ENCODE measurements at regions not wholly inside any gene's neighbourhood (a gene's known extent, or its start where the extent isn't known, plus 50 kb on each side); places are given as distances from the start of the nearest gene placed in this dataset.

- Mint-ChIP-seq H3K4me1 (no peaks in the 10 kb centered on the region), H3K27me3 (no peaks in the 10 kb centered on the region), H3K27ac (no peak overlapping the region), H3K9me3 (no peaks in the 10 kb centered on the region), H3K36me3 (ENCODE audit: low read depth) (no peaks in the 10 kb centered on the region), H3K4me3 (no peak overlapping the region)
- no peak for DNase-seq
- intact Hi-C loops (cut with micrococcal nuclease), result no loop called here
These were observed 277.5 kb downstream of the ETAA1 start for GRCh38 chr2:67674668-67675067.

GRCh38 chr2:67684991-67685390, 287.9 kb downstream of the ETAA1 start:
- no peaks in the 10 kb centered on the region for H3K36me3 Mint-ChIP-seq (ENCODE audit: low read depth)
- H3K27ac Mint-ChIP-seq, result no peak overlapping the region
- no peak overlapping the region for H3K4me3 Mint-ChIP-seq
- intact Hi-C loops (cut with micrococcal nuclease), result no loop called here
- no peak for DNase-seq
- H3K27me3 Mint-ChIP-seq, result no peaks in the 10 kb centered on the region
- no peaks in the 10 kb centered on the region for H3K4me1 Mint-ChIP-seq
- no peaks in the 10 kb centered on the region for H3K9me3 Mint-ChIP-seq

- Mint-ChIP-seq H3K36me3 (ENCODE audit: low read depth) (no peaks in the 10 kb centered on the region), H3K27ac (no peak overlapping the region), H3K4me1 (no peaks in the 10 kb centered on the region), H3K9me3 (no peaks in the 10 kb centered on the region), H3K4me3 (no peak overlapping the region), H3K27me3 (no peaks in the 10 kb centered on the region)
- DNase-seq, result no peak
- intact Hi-C loops (cut with micrococcal nuclease), result no loop called here
These were observed 289.1 kb downstream of the ETAA1 start for GRCh38 chr2:67686254-67686653.

GRCh38 chr2:67689186-67689585, 292.1 kb downstream of the ETAA1 start:
- Mint-ChIP-seq H3K4me3 (no peak overlapping the region), H3K4me1 (no peaks in the 10 kb centered on the region), H3K27me3 (no peaks in the 10 kb centered on the region), H3K36me3 (ENCODE audit: low read depth) (no peaks in the 10 kb centered on the region), H3K9me3 (no peaks in the 10 kb centered on the region), H3K27ac (no peak overlapping the region)
- intact Hi-C loops (cut with micrococcal nuclease), result no loop called here
- no peak for DNase-seq

- no peak for DNase-seq
- Mint-ChIP-seq H3K27me3 (no peaks in the 10 kb centered on the region), H3K4me1 (no peaks in the 10 kb centered on the region), H3K9me3 (no peaks in the 10 kb centered on the region), H3K36me3 (ENCODE audit: low read depth) (no peaks in the 10 kb centered on the region), H3K4me3 (no peak overlapping the region), H3K27ac (no peak overlapping the region)
- intact Hi-C loops (cut with micrococcal nuclease), result no loop called here
These were observed 292.5 kb downstream of the ETAA1 start for GRCh38 chr2:67689651-67690050.

GRCh38 chr2:67694445-67694844, 297.3 kb downstream of the ETAA1 start:
- Mint-ChIP-seq H3K4me3 (no peak overlapping the region), H3K36me3 (ENCODE audit: low read depth) (no peaks in the 10 kb centered on the region)

GRCh38 chr2:67701011-67701410, 303.9 kb downstream of the ETAA1 start:
- Mint-ChIP-seq H3K4me3 (no peak overlapping the region), H3K9me3 (peaks cover 4% of the 10 kb centered on the region), H3K4me1 (no peaks in the 10 kb centered on the region), H3K27ac (no peak overlapping the region), H3K36me3 (ENCODE audit: low read depth) (no peaks in the 10 kb centered on the region), H3K27me3 (no peaks in the 10 kb centered on the region)
- no peak for DNase-seq
- intact Hi-C loops (cut with micrococcal nuclease), result no loop called here

More at GRCh38 chr2:67694445-67694844, 297.3 kb downstream of the ETAA1 start:
- no peak for DNase-seq
- intact Hi-C loops (cut with micrococcal nuclease), result no loop called here
- Mint-ChIP-seq H3K27ac (no peak overlapping the region), H3K9me3 (no peaks in the 10 kb centered on the region), H3K4me1 (no peaks in the 10 kb centered on the region), H3K27me3 (no peaks in the 10 kb centered on the region)

- intact Hi-C loops (cut with micrococcal nuclease), result no loop called here
- H3K4me3 Mint-ChIP-seq, result no peak overlapping the region
- peaks cover 4% of the 10 kb centered on the region for H3K9me3 Mint-ChIP-seq
These were observed 305.2 kb downstream of the ETAA1 start for GRCh38 chr2:67702284-67702683.

GRCh38 chr2:67702937-67703336, 305.8 kb downstream of the ETAA1 start:
- Mint-ChIP-seq H3K9me3 (peaks cover 4% of the 10 kb centered on the region), H3K27me3 (no peaks in the 10 kb centered on the region), H3K4me3 (no peak overlapping the region), H3K27ac (no peak overlapping the region), H3K36me3 (ENCODE audit: low read depth) (no peaks in the 10 kb centered on the region), H3K4me1 (no peaks in the 10 kb centered on the region)
- intact Hi-C loops (cut with micrococcal nuclease), result no loop called here
- no peak for DNase-seq

More at GRCh38 chr2:67702284-67702683, 305.2 kb downstream of the ETAA1 start:
- Mint-ChIP-seq H3K36me3 (ENCODE audit: low read depth) (no peaks in the 10 kb centered on the region), H3K27ac (no peak overlapping the region), H3K27me3 (no peaks in the 10 kb centered on the region), H3K4me1 (no peaks in the 10 kb centered on the region)
- DNase-seq, result no peak

- H3K27me3 Mint-ChIP-seq, result no peaks in the 10 kb centered on the region
- H3K4me1 Mint-ChIP-seq, result no peaks in the 10 kb centered on the region
- no peak for DNase-seq
- H3K9me3 Mint-ChIP-seq, result no peaks in the 10 kb centered on the region
- no peak overlapping the region for H3K4me3 Mint-ChIP-seq
- intact Hi-C loops (cut with micrococcal nuclease), result no loop called here
- H3K27ac Mint-ChIP-seq, result no peak overlapping the region
- H3K36me3 Mint-ChIP-seq (ENCODE audit: low read depth), result no peaks in the 10 kb centered on the region
These were observed 308.9 kb downstream of the ETAA1 start for GRCh38 chr2:67706082-67706481.

- DNase-seq, result no peak
- H3K36me3 Mint-ChIP-seq (ENCODE audit: low read depth), result no peaks in the 10 kb centered on the region
- H3K27ac Mint-ChIP-seq, result no peak overlapping the region
- no peaks in the 10 kb centered on the region for H3K27me3 Mint-ChIP-seq
- H3K9me3 Mint-ChIP-seq, result no peaks in the 10 kb centered on the region
- intact Hi-C loops (cut with micrococcal nuclease), result no loop called here
- H3K4me3 Mint-ChIP-seq, result no peak overlapping the region
- no peaks in the 10 kb centered on the region for H3K4me1 Mint-ChIP-seq
These were observed 310.8 kb downstream of the ETAA1 start for GRCh38 chr2:67707896-67708295.

- no peak overlapping the region for H3K4me3 Mint-ChIP-seq
- H3K4me1 Mint-ChIP-seq, result no peaks in the 10 kb centered on the region
- H3K27ac Mint-ChIP-seq, result no peak overlapping the region
- no peaks in the 10 kb centered on the region for H3K36me3 Mint-ChIP-seq (ENCODE audit: low read depth)
- H3K9me3 Mint-ChIP-seq, result no peaks in the 10 kb centered on the region
- no peaks in the 10 kb centered on the region for H3K27me3 Mint-ChIP-seq
- intact Hi-C loops (cut with micrococcal nuclease), result no loop called here
- DNase-seq, result no peak
These were observed 312.7 kb downstream of the ETAA1 start for GRCh38 chr2:67709835-67710234.

- Mint-ChIP-seq H3K36me3 (ENCODE audit: low read depth) (no peaks in the 10 kb centered on the region), H3K4me1 (no peaks in the 10 kb centered on the region), H3K9me3 (no peaks in the 10 kb centered on the region), H3K27ac (no peak overlapping the region), H3K4me3 (no peak overlapping the region), H3K27me3 (no peaks in the 10 kb centered on the region)
- DNase-seq, result no peak
- intact Hi-C loops (cut with micrococcal nuclease), result no loop called here
These were observed 315.4 kb downstream of the ETAA1 start for GRCh38 chr2:67712484-67712883.

GRCh38 chr2:67713376-67713775, 316.2 kb downstream of the ETAA1 start:
- Mint-ChIP-seq H3K36me3 (ENCODE audit: low read depth) (no peaks in the 10 kb centered on the region), H3K4me1 (no peaks in the 10 kb centered on the region), H3K9me3 (no peaks in the 10 kb centered on the region), H3K27me3 (no peaks in the 10 kb centered on the region), H3K4me3 (no peak overlapping the region), H3K27ac (no peak overlapping the region)
- no peak for DNase-seq
- intact Hi-C loops (cut with micrococcal nuclease), result no loop called here

GRCh38 chr2:67716895-67717396, 319.8 kb downstream of the ETAA1 start:
- peaks cover 7% of the 10 kb centered on the region for H3K9me3 Mint-ChIP-seq
- H3K27ac Mint-ChIP-seq, result no peak overlapping the region
- intact Hi-C loops (cut with micrococcal nuclease), result no loop called here
- DNase-seq, result no peak
- no peaks in the 10 kb centered on the region for H3K27me3 Mint-ChIP-seq
- no peak overlapping the region for H3K4me3 Mint-ChIP-seq
- no peaks in the 10 kb centered on the region for H3K4me1 Mint-ChIP-seq
- no peaks in the 10 kb centered on the region for H3K36me3 Mint-ChIP-seq (ENCODE audit: low read depth)

Data from activated CD4-positive, alpha-beta T cell treated with anti-CD3 and anti-CD28 coated beads, Interleukin-2, amount 10 ng/mL, durations not matched to agents 24 days and 14 days (primary cell).